HL-60 (cell line): ENCODE measurements at regions not wholly inside any gene's neighbourhood (a gene's known extent, or its start where the extent isn't known, plus 50 kb on each side); places are given as distances from the start of the nearest gene placed in this dataset.

ENCODE experiments used
- DNase-seq, 2 experiments: peaks; one replicate each; pipeline ENCODE4 v3.0.0-alpha.2; 2010 to 2020; ENCODE audit warnings: low read depth in 1 of 2, low spot score in 1 of 2
- H3K27ac ChIP-seq: fragments of 250-450 bp; sonication (Bioruptor Pico); replicated peaks from 2 replicates; pipeline ENCODE4 v1.5.1; 2020; ENCODE audit warnings: mild to moderate bottlenecking, moderate library complexity
- H3K27me3 ChIP-seq: fragments of 250-450 bp; sonication (Bioruptor Pico); 2 replicates; pipeline ENCODE4 v1.5.1; 2021; ENCODE audit warnings: mild to moderate bottlenecking, moderate library complexity; ENCODE audit not compliant: insufficient read depth, poor library complexity, severe bottlenecking
- H3K4me3 ChIP-seq: replicated peaks from 2 replicates; pipeline ENCODE4 v1.5.1; 2011; ENCODE audit warnings: mild to moderate bottlenecking, control low read depth, low read length; ENCODE audit not compliant: insufficient read depth
- GABPA ChIP-seq: IDR thresholded peaks from 2 replicates; pipeline ENCODE4 v1.6.1; 2012; ENCODE audit warnings: low read depth
- POLR2AphosphoS5 ChIP-seq: IDR thresholded peaks from 2 replicates; pipeline ENCODE4 v1.6.1; 2012; ENCODE audit warnings: low read depth
- SPI1 ChIP-seq: IDR thresholded peaks from 2 replicates; pipeline ENCODE4 v1.6.1; 2012; ENCODE audit warnings: low read depth, mild to moderate bottlenecking, borderline replicate concordance
- TF ChIP-seq, protein P1 (sequence below): IDR thresholded peaks from 2 replicates; pipeline ENCODE4 v1.6.1; 2012; ENCODE audit warnings: low read depth; ENCODE audit not compliant: insufficient replicate concordance
- TF ChIP-seq, protein P2 (sequence below): IDR thresholded peaks from one replicate; pipeline ENCODE4 v1.5.1; 2011; ENCODE audit warnings: low read length, control low read depth, inconsistent platforms; ENCODE audit not compliant: insufficient read depth

DNA sequence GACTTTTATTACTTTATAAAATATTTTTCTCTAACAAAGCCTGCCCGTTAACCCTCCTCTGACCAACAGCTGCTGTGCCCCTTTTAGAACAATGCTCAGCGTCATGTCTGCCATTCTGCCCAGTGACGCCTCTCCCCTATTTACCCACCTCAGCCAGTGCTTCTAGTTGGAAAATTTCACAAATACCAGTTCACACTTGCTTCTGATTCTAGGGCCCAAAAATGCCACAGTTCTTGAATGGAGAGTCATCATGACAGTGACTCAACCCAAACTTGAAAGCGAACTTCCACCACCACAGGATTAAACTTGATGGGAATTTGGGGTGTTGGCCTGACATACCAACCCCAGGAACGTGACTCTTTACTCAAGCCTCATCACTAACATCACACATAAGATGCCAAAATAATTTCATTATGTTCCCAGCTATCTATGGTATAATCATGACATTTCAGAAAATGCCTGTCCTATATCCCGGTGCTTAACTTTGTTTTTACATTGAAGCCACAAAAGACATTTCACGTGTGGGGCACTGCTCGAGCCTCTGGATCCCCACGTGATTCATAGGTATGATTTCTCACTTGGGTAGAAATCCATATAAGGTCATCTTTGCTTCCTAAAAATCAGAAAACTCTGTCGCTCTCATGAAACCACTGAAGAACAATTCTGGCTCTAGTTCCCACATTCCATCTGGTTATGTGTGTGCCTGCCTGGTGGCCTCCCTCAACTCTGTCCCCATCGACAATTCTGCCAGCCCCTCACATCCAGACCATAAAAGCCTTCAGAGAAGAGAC lies 220.9 kb downstream of the ACTL7B start:
- H3K27me3 ChIP-seq = no peaks in the 10 kb centered on the region
- no peak for TF ChIP-seq SPI1
- TF ChIP-seq, protein P1, sequence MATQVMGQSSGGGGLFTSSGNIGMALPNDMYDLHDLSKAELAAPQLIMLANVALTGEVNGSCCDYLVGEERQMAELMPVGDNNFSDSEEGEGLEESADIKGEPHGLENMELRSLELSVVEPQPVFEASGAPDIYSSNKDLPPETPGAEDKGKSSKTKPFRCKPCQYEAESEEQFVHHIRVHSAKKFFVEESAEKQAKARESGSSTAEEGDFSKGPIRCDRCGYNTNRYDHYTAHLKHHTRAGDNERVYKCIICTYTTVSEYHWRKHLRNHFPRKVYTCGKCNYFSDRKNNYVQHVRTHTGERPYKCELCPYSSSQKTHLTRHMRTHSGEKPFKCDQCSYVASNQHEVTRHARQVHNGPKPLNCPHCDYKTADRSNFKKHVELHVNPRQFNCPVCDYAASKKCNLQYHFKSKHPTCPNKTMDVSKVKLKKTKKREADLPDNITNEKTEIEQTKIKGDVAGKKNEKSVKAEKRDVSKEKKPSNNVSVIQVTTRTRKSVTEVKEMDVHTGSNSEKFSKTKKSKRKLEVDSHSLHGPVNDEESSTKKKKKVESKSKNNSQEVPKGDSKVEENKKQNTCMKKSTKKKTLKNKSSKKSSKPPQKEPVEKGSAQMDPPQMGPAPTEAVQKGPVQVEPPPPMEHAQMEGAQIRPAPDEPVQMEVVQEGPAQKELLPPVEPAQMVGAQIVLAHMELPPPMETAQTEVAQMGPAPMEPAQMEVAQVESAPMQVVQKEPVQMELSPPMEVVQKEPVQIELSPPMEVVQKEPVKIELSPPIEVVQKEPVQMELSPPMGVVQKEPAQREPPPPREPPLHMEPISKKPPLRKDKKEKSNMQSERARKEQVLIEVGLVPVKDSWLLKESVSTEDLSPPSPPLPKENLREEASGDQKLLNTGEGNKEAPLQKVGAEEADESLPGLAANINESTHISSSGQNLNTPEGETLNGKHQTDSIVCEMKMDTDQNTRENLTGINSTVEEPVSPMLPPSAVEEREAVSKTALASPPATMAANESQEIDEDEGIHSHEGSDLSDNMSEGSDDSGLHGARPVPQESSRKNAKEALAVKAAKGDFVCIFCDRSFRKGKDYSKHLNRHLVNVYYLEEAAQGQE = no peak
- no peak for TF ChIP-seq GABPA
- TF ChIP-seq POLR2AphosphoS5 = no peak
- TF ChIP-seq, protein P2, sequence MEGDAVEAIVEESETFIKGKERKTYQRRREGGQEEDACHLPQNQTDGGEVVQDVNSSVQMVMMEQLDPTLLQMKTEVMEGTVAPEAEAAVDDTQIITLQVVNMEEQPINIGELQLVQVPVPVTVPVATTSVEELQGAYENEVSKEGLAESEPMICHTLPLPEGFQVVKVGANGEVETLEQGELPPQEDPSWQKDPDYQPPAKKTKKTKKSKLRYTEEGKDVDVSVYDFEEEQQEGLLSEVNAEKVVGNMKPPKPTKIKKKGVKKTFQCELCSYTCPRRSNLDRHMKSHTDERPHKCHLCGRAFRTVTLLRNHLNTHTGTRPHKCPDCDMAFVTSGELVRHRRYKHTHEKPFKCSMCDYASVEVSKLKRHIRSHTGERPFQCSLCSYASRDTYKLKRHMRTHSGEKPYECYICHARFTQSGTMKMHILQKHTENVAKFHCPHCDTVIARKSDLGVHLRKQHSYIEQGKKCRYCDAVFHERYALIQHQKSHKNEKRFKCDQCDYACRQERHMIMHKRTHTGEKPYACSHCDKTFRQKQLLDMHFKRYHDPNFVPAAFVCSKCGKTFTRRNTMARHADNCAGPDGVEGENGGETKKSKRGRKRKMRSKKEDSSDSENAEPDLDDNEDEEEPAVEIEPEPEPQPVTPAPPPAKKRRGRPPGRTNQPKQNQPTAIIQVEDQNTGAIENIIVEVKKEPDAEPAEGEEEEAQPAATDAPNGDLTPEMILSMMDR = no peak
- no peak for DNase-seq
- H3K27ac ChIP-seq = no peak overlapping the region
- H3K4me3 ChIP-seq = no peak overlapping the region

DNA sequence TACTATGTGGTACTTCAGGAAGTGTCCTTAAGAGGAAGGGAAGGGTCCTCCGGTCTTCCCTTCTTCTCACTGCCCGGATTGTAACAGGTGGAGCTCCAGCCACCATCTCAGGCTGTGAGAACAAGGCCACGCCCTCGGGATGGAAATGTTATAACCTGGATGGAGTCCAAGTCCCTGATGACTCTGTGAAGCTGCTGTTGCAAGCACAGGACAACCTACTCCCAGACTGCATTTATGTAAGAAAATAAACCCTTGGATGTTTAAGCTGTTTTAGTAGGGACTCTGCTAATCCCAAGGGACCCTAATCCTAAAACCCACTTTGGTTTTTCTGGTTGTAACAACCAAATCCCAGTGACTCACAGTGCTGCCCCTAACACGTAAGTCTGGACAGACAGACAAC lies 221.6 kb downstream of the ACTL7B start:
- Histone ChIP-seq H3K27me3 (no peaks in the 10 kb centered on the region), H3K4me3 (no peak overlapping the region), H3K27ac (no peak overlapping the region)
- DNase-seq = no peak
- TF ChIP-seq, protein P1 = no peak
- TF ChIP-seq SPI1 (no peak), GABPA (no peak), POLR2AphosphoS5 (no peak)
- TF ChIP-seq, protein P2 = no peak

DNA sequence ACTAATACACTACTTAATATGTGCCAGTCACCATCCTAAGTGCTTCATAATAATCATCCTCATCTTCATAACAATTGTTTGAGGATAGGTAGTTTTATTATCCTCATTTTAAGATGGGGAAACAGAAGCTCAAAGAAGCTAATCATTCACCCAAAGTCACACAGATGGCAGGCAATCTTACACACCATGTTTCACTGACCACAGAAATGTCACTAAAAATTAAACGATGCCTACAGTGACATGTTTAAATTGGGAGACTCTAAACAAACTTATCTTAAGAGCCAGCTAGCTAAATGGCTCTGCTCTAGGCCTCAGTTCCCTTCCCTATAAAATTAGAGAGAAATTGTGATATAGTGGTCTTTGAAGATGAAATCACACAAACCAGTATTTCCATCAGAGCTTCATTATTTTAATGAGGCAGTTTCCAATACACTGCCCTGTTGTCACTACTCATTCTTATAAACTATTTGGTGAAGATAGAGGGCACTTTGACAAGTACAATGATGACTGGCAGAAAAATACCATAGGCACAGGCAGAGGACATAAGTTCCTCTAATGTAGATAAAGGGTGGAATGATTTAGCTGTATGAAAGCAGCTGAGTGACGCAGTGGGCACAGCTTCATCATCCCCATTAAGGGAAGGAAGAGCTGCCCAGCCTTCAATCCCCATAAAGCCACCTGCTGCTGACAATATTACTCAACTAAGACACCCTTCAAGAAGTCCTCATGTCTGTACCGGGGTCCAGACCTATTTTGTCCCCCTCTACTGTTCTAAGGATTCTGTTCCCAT lies 224.1 kb downstream of the ACTL7B start:
- no peak overlapping the region for H3K27ac ChIP-seq
- no peaks in the 10 kb centered on the region for H3K27me3 ChIP-seq
- TF ChIP-seq, protein P1 = no peak
- TF ChIP-seq, protein P2 = no peak
- TF ChIP-seq POLR2AphosphoS5 (no peak), SPI1 (no peak), GABPA (no peak)
- DNase-seq = no peak
- no peak overlapping the region for H3K4me3 ChIP-seq
